ENCODE measurements at regions not wholly inside any gene's neighbourhood (a gene's known extent, or its start where the extent isn't known, plus 50 kb on each side); places are given as distances from the start of the nearest gene placed in this dataset.

- DNase-seq: no peak
Measured at GRCh38 chr5:82417776-82418607, 139.8 kb upstream of the RPS23 start.

DNA sequence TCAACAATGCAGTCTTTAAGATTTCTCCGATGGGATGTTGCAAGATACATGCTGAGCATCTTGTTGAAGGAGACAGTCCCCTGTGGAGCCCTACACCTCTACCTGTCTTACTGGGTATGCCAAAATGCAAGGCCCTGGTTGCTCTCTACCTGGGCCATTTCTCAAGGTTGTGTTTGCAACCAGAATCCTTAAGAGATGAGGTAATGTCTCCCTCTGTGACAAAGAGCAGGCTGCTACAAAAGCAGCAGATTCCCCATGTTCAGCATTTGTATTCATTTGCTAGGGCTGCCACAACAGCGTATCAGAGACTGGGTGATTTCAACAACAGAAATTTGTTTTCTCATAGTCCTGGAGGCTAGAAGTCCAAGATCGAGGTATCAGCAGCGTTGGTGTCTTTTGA is 138.4 kb upstream of the RPS23 start:
- DNase-seq: no peak

- DNase-seq: no peak
Measured at GRCh38 chr5:82414041-82414388, 135.9 kb upstream of the RPS23 start.

DNA sequence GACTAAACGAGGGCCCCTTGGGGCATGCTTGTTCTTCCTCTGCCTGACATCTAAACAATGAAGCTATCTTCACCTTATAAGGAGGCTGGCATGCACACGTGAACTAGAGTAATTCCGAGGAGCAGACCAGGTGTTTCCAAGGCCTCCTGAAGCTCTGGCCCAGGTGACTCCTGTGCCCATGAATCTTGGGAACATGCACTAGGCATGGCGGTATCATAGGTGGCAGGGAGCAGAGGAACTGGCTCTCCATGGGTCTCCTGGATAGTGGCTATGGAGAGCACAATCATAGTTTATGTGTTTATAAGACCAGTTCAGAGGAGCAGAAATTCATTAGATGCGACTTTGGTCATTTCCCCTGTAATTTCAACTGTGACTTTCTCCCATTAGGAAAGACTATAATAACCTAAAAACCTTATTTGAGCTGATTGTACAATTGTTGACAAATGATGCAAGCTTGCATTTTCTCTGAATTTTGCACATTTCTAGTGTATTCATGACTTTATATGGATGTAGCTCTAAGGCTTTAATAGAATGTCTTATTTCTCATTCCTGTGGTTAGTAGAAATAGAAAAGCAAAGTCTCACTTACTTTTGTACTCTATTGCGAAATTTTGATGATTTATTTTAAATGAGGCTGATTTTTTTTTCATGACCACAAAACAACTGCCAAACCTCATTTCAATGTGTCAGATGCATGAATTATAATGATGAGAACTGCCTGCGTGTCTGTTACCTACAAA is 135.3 kb upstream of the RPS23 start:
- DNase-seq: no peak

- DNase-seq: no peak
Measured at GRCh38 chr5:82408033-82408432, 129.9 kb upstream of the RPS23 start.

DNA sequence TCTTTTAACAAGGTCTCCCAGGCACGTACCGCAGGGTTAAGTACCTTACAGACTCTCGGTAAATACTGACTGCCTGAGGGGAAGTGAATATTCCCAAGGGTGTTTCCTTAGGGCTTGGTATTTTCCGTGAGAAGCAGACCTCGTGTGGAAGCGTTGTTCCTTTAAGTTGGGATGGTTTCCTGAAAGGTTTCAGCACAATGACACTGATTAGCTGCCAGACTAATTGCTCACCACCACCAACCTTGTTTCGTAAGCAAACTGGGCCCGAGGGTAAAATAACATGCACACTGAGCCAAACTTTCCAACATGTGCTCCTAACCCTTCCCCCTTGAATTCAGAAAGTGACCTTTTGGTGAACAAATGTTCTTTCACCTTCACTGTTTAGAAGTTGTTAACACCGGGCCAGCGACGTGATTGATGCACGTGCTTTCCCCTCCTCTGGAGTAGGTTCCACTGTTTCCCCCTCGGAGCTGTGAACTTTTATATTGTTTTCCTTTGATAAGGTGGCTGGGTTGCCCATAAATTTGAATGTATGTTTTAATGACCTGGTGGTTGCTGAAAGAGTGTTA is 128.1 kb upstream of the RPS23 start:
- no peak for DNase-seq

DNA sequence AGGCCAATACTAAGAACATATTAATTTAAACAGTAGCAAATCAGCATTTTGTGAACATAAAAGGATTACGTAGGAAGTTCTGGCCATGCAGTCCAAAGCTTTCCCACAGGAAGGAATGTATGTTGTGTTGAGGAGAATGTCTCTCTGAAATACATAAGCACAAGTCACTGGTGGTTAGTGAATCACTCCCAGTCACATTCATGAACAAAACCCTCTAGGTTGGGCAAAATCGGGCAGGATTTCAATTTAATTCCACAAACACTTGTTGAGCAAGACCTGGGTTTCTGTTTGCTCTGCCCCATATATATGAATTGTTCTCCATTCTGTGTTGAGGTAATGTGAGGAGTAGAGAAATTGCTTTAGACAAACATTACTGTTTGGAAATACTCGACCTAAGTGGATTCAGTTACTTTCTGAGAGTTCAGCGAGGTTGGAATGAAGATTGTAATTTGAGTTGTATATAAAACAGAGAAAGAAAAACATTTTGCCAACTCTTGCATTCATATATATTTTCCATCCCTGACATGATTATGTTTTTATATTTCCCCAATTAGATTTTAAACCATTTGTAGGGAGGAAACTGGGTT is 127.6 kb upstream of the RPS23 start:
- DNase-seq: no peak

DNA sequence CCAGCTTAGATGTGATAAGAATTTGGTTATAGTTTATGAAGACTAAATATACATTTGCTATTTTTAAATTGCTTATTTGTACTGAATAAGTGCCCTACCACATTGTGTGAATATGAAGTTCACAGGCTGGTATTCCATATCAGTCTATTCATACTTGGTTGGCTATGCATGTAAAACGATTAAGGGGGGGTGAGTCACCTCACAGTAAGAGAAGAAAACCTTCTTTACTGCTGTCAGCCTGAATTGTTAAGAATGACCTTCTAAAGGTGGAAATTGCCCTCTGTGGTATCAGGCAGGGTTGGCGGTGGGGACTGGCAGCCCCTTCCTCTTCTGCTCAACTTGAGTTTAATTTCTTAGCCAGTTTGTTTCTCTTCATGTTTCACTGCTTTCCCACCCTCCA is 127.0 kb upstream of the RPS23 start:
- no peak for DNase-seq

GRCh38 chr5:82404382-82404945 is 126.3 kb upstream of the RPS23 start:
- DNase-seq: no peak

GRCh38 chr5:82403724-82404123 is 125.6 kb upstream of the RPS23 start:
- DNase-seq: no peak

DNA sequence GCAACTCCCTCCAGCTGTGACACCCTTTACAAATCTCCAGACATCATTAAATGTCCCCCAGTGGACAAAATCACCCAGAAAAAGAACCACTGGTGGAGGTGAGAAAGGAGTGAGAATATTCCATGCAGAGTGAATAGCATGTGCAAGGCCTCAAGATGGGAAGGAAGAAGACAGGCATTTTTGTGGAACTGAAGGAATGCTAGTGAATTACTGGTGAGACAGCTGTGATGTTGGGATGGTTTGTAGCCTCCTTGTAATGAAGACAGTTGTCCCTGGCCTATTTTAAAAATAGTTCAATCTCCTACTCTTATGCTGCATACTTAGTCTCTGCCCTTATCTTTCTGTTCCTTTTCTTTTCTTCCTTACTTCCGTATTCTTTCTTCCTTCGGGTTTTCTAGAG is 124.9 kb upstream of the RPS23 start:
- DNase-seq: no peak

DNA sequence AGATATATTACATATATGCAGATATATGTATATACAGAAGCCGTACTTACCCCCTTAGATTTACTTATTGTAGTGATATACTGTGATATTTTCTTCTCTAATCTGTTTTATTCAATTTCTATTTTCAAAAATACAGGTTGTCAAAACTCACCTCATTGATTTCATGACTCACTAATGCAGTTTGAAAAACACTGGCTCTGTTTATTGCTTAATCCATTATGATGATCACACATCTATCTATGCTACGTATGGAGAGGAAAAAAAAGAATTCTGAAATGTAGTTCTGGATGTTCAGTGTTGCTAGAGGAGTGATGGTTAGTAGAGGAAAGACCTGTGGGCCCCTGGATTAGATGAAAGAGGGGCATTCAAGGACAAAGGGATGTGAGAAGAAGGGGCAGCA is 121.0 kb upstream of the RPS23 start:
- no peak for DNase-seq

- no peak for DNase-seq
Measured at GRCh38 chr5:82397741-82398320, 119.7 kb upstream of the RPS23 start.

GRCh38 chr5:82396871-82397514 is 118.8 kb upstream of the RPS23 start:
- no peak for DNase-seq

DNA sequence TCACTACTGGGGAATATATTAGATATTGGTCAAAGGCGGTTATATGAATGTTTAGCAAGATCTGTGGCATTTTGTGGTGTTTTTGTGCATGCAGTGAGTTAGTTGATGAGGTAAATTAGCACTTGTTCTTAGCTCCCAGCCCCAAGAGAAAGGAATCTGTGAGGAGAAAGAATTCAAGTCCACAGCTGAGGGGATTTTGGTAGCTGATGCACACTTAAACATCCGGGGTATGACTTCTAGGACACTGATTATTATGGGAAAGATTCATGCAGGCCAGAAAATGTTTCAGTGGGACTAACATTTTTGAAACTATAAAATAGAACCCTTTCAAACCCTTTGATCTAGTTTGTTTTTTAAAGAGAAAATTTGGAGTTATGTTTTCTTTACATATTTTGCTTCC is 118.2 kb upstream of the RPS23 start:
- no peak for DNase-seq

DNA sequence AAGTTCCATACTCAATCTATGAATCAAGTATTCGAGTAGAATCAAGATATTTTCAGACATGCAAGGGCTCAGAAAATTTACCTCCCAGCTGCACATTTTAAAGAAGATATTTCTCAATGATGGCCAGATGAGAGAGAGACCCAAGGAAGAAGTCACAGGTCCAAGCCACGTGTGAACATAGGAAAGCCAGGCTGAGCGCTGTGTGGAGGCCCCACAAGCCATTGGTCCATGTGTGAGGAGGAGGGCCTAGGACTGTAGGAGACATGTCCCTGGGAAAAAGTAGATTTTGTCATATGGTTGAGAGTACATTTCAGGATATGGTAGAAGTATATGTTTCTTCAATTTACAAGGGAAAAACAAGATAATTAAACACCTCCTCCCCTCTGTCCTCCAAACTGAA is 115.8 kb upstream of the RPS23 start:
- no peak for DNase-seq

GRCh38 chr5:82390088-82390487 is 111.9 kb upstream of the RPS23 start:
- DNase-seq: no peak

DNA sequence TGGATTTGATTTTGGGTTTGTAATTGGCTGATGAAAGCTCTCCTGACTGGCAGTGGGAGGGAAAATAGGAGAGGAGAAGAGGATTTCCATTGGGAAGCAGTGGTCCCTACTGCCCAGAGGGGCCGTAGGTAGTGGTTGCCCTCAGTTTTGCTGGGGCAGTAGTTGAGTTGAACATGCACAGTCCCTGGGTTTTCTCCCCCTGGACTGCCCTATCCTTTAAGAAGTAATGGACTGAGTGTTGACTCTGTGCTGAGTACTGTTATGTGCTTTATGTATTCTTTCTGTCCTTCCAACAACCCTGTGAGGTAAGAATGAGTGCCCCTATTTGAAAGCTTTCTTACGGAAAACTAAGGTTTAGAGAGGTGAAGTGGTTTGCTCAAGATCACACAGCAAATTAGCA is 111.2 kb upstream of the RPS23 start:
- no peak for DNase-seq

GRCh38 chr5:82388181-82388580 is 110.0 kb upstream of the RPS23 start:
- DNase-seq: no peak

- no peak for DNase-seq
Measured at GRCh38 chr5:82387819-82388166, 109.6 kb upstream of the RPS23 start.

- DNase-seq: no peak
Measured at GRCh38 chr5:82387001-82387818, 109.1 kb upstream of the RPS23 start.

DNA sequence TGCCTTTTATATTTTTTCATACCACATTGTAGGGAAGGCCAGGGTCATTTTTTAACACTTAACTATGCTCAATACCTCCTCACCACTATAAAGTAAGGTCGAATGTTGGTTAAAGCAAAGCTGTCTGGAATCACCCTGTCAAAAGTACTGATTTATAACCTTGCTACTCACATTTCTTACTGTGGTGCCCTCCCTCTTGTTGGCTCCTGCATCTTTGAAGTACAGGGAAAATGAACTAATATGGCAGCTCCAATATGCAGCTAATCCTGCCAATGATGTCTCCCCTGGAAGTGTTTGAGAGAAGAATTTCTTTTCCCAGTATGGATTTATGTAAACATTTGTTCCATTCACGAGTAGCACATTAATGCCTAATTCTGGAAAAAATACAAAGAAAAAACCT is 108.4 kb upstream of the RPS23 start:
- no peak for DNase-seq

Data from activated CD4-positive, alpha-beta T cell treated with anti-CD3 and anti-CD28 coated beads, Interleukin-2, Interleukin-6, amounts not matched to agents 100 ng/mL and 50 ng/mL, durations not matched to agents 16 hours and 8 hours (primary cell).